Calu3 (cell line): ENCODE measurements at regions not wholly inside any gene's neighbourhood (a gene's known extent, or its start where the extent isn't known, plus 50 kb on each side); places are given as distances from the start of the nearest gene placed in this dataset.

Experiments used
- BruUV-seq: library from RNA; stranded (reverse); fragments of 400-500 nt; replicated peaks from 2 replicates; lab custom pipeline; 2021; lab: Mats Ljungman, UMichigan
- CTCF ChIA-PET: fragments of 300-600 bp; sonication (Branson Sonifier 250); formaldehyde crosslinking; loops from one replicate; lab custom pipeline; 2022; ENCODE audit warnings: antibody characterized with exemption; lab: Charles Lee
- DNase-seq: peaks from one replicate; pipeline ENCODE4 v3.0.0; 2022
- H3K27ac Mint-ChIP-seq: one replicate; pipeline ENCODE4 v1.8.0; 2022; ENCODE audit warnings: mixed read lengths; ENCODE audit not compliant: unreplicated experiment
- H3K27me3 Mint-ChIP-seq: one replicate; pipeline ENCODE4 v1.8.0; 2022; ENCODE audit warnings: mixed read lengths; ENCODE audit not compliant: unreplicated experiment
- H3K36me3 Mint-ChIP-seq: one replicate; pipeline ENCODE4 v1.8.0; 2022; ENCODE audit warnings: mild to moderate bottlenecking, moderate library complexity, mixed read lengths; ENCODE audit not compliant: insufficient read depth, unreplicated experiment
- H3K4me1 Mint-ChIP-seq: one replicate; pipeline ENCODE4 v1.8.0; 2022; ENCODE audit warnings: mild to moderate bottlenecking, low read depth, mixed read lengths; ENCODE audit not compliant: unreplicated experiment
- H3K4me3 Mint-ChIP-seq: one replicate; pipeline ENCODE4 v1.8.0; 2022; ENCODE audit warnings: mild to moderate bottlenecking, low read depth, moderate library complexity, mixed read lengths; ENCODE audit not compliant: unreplicated experiment
- H3K9me3 Mint-ChIP-seq: one replicate; pipeline ENCODE4 v1.8.0; 2022; ENCODE audit warnings: low read depth, mixed read lengths; ENCODE audit not compliant: unreplicated experiment
- intact Hi-C: fragments of 100-400 bp; cut with micrococcal nuclease; formaldehyde crosslinking; loops from one replicate; pipeline ENCODE4 v1.10.0; 2022; ENCODE audit not compliant: unreplicated experiment
- TF ChIP-seq, protein P1 (sequence below): fragments of 200-600 bp; IDR thresholded peaks from one replicate; pipeline ENCODE4 v1.8.0; 2022; ENCODE audit warnings: antibody characterized with exemption; ENCODE audit not compliant: unreplicated experiment

DNA sequence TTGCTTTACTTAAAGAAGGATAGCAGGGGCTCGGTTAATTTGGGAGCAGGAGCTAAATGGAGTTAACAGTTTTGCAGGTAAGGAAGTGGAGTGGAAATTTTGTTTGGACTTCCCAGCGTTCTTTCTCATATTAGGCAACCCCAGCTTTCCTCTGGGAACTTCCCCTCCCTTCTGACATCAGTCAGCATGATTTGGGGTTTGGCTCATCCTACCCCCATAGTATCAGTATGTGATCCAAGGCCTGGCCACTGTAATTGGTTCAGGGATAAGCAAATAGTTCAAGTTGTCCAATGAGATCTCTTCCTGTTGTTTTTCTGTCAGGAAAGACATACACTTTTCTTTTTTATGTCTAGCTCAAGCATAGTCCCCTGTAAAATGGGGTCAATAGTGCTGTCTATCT, 125.6 kb upstream of the CDK6 start:
- no peaks in the 10 kb centered on the region for H3K36me3 Mint-ChIP-seq
- DNase-seq = no peak

DNA sequence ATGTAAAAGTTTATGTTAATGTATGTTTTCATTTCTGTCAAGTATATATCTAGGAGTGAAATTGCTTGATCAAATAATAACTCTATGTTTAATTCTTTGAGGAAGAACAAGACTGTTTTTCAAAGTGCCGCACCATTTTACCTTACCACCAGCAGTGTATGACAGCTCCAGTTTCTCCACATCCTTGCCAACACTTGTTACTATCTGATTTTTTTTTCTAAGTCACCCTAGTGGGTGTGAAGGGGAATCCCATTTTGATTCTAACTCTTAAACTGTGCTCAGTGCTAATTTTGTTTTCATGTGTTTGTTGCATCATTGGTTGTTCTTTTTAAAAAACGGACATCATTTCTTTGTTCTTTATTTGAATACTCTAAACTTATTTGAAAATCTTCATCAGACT, 120.2 kb upstream of the CDK6 start:
- H3K27me3 Mint-ChIP-seq = no peaks in the 10 kb centered on the region
- no TSS peak for BruUV-seq
- DNase-seq = no peak
- no peaks in the 10 kb centered on the region for H3K4me1 Mint-ChIP-seq
- TF ChIP-seq, protein P1, sequence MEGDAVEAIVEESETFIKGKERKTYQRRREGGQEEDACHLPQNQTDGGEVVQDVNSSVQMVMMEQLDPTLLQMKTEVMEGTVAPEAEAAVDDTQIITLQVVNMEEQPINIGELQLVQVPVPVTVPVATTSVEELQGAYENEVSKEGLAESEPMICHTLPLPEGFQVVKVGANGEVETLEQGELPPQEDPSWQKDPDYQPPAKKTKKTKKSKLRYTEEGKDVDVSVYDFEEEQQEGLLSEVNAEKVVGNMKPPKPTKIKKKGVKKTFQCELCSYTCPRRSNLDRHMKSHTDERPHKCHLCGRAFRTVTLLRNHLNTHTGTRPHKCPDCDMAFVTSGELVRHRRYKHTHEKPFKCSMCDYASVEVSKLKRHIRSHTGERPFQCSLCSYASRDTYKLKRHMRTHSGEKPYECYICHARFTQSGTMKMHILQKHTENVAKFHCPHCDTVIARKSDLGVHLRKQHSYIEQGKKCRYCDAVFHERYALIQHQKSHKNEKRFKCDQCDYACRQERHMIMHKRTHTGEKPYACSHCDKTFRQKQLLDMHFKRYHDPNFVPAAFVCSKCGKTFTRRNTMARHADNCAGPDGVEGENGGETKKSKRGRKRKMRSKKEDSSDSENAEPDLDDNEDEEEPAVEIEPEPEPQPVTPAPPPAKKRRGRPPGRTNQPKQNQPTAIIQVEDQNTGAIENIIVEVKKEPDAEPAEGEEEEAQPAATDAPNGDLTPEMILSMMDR = no peak
- H3K27ac Mint-ChIP-seq = no peak overlapping the region
- intact Hi-C loops = no loop called here
- H3K9me3 Mint-ChIP-seq = peaks cover 3% of the 10 kb centered on the region
- no peak overlapping the region for H3K4me3 Mint-ChIP-seq
- no peaks in the 10 kb centered on the region for H3K36me3 Mint-ChIP-seq
- CTCF ChIA-PET = no interaction called here

More for the DNA sequence above, 125.6 kb upstream of the CDK6 start:
- Mint-ChIP-seq H3K4me3 (no peak overlapping the region), H3K27me3 (no peaks in the 10 kb centered on the region), H3K27ac (no peak overlapping the region), H3K4me1 (no peaks in the 10 kb centered on the region), H3K9me3 (peaks cover 3% of the 10 kb centered on the region)
- TF ChIP-seq, protein P1 = no peak
- intact Hi-C loops = no loop called here
- CTCF ChIA-PET = no interaction called here
- BruUV-seq = no TSS peak

DNA sequence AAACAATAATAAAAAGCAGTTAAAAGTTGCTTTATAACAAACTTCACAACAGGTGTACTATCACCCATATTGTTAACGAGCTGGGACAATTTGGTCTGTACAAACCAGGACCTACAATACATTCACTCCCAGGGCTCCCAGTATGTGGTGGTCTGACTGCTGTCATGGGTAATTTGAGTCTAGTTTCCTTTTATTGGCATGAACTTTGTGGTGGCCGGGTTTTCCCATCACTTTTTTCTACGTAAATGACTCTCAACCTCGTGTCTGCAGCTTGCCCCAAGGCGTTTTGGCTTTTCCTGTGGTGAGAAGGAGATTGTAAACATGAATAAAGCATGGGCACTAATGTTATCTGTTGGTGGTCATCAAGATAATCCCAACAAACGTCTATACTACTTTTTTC, 118.7 kb upstream of the CDK6 start:
- H3K4me3 Mint-ChIP-seq = no peak overlapping the region
- BruUV-seq = no TSS peak
- intact Hi-C loops = no loop called here
- no peak overlapping the region for H3K27ac Mint-ChIP-seq
- H3K9me3 Mint-ChIP-seq = peaks cover 3% of the 10 kb centered on the region
- no peaks in the 10 kb centered on the region for H3K4me1 Mint-ChIP-seq
- no peaks in the 10 kb centered on the region for H3K27me3 Mint-ChIP-seq
- no peaks in the 10 kb centered on the region for H3K36me3 Mint-ChIP-seq
- CTCF ChIA-PET = interaction anchor here (0.6 kb wide), 1 partner anchor 23 kb away, joined by 5 read pairs; no protein-coding TSS in a partner anchor
- TF ChIP-seq, protein P1 = no peak
- DNase-seq = no peak

DNA sequence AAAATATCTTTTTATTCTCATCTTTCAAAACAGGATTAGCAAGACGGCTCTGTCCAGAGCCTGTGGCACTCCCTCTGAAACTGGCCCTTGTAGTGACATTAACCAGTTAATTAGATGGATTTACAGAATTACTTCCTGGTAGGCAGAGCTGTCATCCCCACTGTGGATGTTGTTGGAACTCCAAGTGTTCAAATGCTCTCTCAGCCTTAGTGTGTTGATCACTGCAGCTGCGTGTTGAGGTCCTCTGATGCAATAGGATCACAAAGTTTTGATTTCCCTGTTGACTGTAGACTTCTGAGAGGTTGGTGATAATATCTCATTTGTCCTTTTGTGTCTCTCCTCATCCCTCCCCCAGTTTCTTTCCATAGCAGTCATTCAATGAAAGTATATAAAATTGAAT, 117.3 kb upstream of the CDK6 start:
- H3K9me3 Mint-ChIP-seq = peaks cover 3% of the 10 kb centered on the region
- intact Hi-C loops = no loop called here
- H3K27me3 Mint-ChIP-seq = no peaks in the 10 kb centered on the region
- no peak overlapping the region for H3K4me3 Mint-ChIP-seq
- no peaks in the 10 kb centered on the region for H3K36me3 Mint-ChIP-seq
- no peak overlapping the region for H3K27ac Mint-ChIP-seq
- no peak for DNase-seq
- CTCF ChIA-PET = no interaction called here
- H3K4me1 Mint-ChIP-seq = no peaks in the 10 kb centered on the region
- BruUV-seq = no TSS peak
- TF ChIP-seq, protein P1 = no peak
